Epithelial cell of proximal tubule (primary cell): ENCODE measurements at regions not wholly inside any gene's neighbourhood (a gene's known extent, or its start where the extent isn't known, plus 50 kb on each side); places are given as distances from the start of the nearest gene placed in this dataset.

Source experiments
- DNase-seq: peaks from one replicate; pipeline ENCODE4 v3.0.0-alpha.2; 2011; ENCODE audit warnings: low read depth
- H3K4me3 ChIP-seq: 2 replicates; pipeline ENCODE4 v1.5.1; 2011; ENCODE audit warnings: low read depth, mild to moderate bottlenecking, low read length
- CTCF ChIP-seq: conservative IDR thresholded peaks from 2 replicates; pipeline ENCODE4 v1.5.1; 2012; ENCODE audit warnings: low read depth, mild to moderate bottlenecking, low read length

DNA sequence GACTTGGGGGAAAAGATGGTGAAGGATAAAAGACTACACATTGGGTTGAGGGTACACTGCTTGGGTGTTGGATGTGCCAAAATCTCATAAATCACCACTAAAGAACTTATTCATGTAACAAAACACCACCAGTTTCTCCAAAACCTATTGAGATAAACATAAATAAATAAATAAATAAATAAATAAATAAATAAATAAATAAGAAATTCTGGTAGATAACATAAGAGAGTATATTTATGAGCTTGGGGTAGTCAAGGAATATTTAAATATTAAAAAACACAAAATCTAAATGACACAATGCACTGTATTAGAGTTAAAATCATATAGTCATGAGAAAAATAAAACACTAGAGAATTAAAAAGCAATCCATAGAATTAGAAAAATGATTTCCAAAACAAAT is 333.5 kb upstream of the NRG3 start:
- DNase-seq: no peak
- no peak for TF ChIP-seq CTCF
- no peak overlapping the region for H3K4me3 ChIP-seq

- no peak for TF ChIP-seq CTCF
- DNase-seq: no peak
- H3K4me3 ChIP-seq: no peak overlapping the region
Observed at GRCh38 chr10:81546243-81546642, 328.8 kb upstream of the NRG3 start.

- no peak for DNase-seq
- TF ChIP-seq CTCF: no peak
- H3K4me3 ChIP-seq: no peak overlapping the region
Observed at GRCh38 chr10:81548160-81548559, 326.8 kb upstream of the NRG3 start.

GRCh38 chr10:81564143-81564542 is 310.9 kb upstream of the NRG3 start:
- TF ChIP-seq CTCF: no peak
- DNase-seq: no peak
- H3K4me3 ChIP-seq: no peak overlapping the region

DNA sequence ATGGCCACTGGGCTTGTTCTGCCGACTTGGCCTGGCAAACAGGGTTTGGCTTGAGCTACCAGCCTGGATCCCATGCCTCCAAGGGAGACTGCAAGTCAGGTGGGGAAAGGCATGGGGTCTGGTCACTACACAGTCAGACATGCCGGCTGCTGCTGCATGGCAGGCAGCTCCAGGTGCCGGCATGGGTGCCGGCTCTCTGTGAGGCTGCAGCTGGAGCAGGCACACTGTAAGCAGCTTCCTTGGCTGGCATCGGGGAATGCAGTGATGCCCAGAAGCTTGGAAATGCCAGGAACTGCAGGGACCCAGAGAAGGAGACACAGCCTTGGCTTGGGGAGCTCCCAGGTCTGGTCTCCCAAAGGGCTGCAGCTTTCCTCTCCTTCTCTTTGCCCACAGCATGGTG is 305.5 kb upstream of the NRG3 start:
- no peak for DNase-seq
- H3K4me3 ChIP-seq: no peak overlapping the region
- no peak for TF ChIP-seq CTCF

DNA sequence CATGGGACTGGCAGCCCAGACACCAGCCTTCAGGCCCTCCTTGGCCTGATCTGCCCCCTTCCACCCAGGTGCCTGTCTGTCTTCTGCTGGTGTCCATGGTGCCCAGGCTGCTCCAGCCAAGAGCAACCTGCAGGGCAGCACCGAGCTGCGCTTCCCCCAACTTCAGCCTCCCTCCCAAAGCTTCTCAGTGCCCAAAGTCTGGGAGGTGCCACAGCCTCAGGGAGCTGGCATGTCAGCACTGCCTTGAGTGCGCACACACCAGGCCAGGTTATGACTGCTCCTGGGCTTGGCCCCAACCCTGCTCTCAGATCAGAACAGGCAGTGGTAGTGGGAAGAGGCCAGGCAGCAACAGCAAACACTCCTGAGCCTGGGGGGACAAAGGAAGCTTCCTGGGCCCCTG is 304.6 kb upstream of the NRG3 start:
- no peak for TF ChIP-seq CTCF
- H3K4me3 ChIP-seq: no peak overlapping the region
- DNase-seq: no peak

- TF ChIP-seq CTCF: no peak
- H3K4me3 ChIP-seq: no peak overlapping the region
Observed at GRCh38 chr10:81570878-81571794, 303.9 kb upstream of the NRG3 start.

More at GRCh38 chr10:81570878-81571794, 303.9 kb upstream of the NRG3 start:
- DNase-seq: no peak
